Right lobe of liver (tissue), 6 donors: ENCODE measurements at regions not wholly inside any gene's neighbourhood (a gene's known extent, or its start where the extent isn't known, plus 50 kb on each side); places are given as distances from the start of the nearest gene placed in this dataset.

ENCODE experiments used
- ATAC-seq, 4 donors: fragments of 200-7000 bp; cut with Tn5 transposase; one replicate each; pipeline ENCODE4 v1.9.1; 2020; ENCODE audit warnings: mild to moderate bottlenecking in 4 of 4, moderate library complexity in 4 of 4
- DNase-seq, 3 donors: peaks; one replicate each; pipeline ENCODE4 v3.0.0-alpha.2; 2020
- H3K27ac ChIP-seq, 3 donors: fragments of 200-600 bp; one replicate each; pipeline ENCODE4 v1.8.0; 2022
- H3K27me3 ChIP-seq, 2 donors: fragments of 200-600 bp; one replicate each; pipeline ENCODE4 v1.8.0; 2022
- H3K36me3 ChIP-seq, 4 donors: fragments of 200-600 bp; sonication (generic) in 1 of 4; one replicate each; pipeline versions ENCODE4 v1.5.1 to v1.8.0; 2017 to 2022; ENCODE audit warnings: control low read depth in 1 of 4
- H3K4me1 ChIP-seq, 4 donors: fragments of 200-600 bp; sonication (generic) in 1 of 4; one replicate each; pipeline versions ENCODE4 v1.5.1 to v1.8.0; 2017 to 2022; ENCODE audit warnings: control low read depth in 1 of 4
- H3K4me3 ChIP-seq, 3 donors: fragments of 200-600 bp; one replicate each; pipeline ENCODE4 v1.8.0; 2022
- H3K9me3 ChIP-seq, 4 donors: fragments of 200-600 bp; sonication (generic) in 1 of 4; one replicate each; pipeline versions ENCODE4 v1.5.1 to v1.8.0; 2017 to 2022; ENCODE audit warnings: control low read depth in 1 of 4
- POLR2A ChIP-seq: fragments of 450-650 bp; IDR thresholded peaks from one replicate; pipeline ENCODE4 v1.6.1; 2017; ENCODE audit warnings: antibody characterized with exemption, mild to moderate bottlenecking
- WGBS: methylation state at CpG from one replicate; pipeline ENCODE4 v1.1.6; 2018; ENCODE audit warnings: low coverage, low lambda C conversion rate; ENCODE audit not compliant: insufficient coverage; ENCODE audit errors: missing lambda C conversion rate; 5-methylcytosine and 5-hydroxymethylcytosine counted together
- intact Hi-C, 2 donors: fragments of 100-400 bp; cut with DNase I; formaldehyde crosslinking; loops; one replicate each; pipeline versions ENCODE4 v1.11.2 to v1.14.1; 2022
- TF ChIP-seq, protein P1 (sequence below), 4 donors: fragments of 200-600 bp in 3 of 4; fragments of 450-650 bp in 1 of 4; IDR thresholded peaks; one replicate each; pipeline versions ENCODE4 v1.5.1 to v1.8.0; 2016 to 2022; ENCODE audit warnings: antibody characterized with exemption in 4 of 4, mild to moderate bottlenecking in 2 of 4
- donor health status: DM: no; HTN: yes; CAD: no.
- donor health status: DM: no; HTN: no; CAD: no.
- donor health status: DM: no; HTN: no; CAD: no.
- donor health status: DM: no; HTN: yes; CAD: no.
- donor health status: DM: no; HTN: yes; CAD: no.

DNA sequence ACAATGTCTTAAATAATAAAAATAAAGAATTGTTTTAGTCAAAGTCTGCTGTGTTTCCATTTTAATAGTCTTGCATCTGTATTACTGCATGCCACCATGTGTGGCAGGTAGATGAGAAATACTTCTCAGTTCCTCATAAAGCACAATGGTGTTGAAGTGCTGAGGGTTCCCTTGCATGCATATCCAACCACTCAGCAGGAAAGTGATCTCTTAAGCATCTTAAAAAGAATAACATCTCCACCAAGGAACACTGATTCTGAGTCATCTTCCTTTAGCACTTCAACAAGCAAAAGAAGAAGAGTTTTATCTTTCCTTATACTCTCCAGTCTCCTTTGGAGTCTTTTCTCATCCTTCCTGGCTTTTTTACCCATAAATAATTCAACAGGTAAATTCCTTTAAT is 602.0 kb downstream of the TBL1XR1 start:
- Histone ChIP-seq H3K9me3 (no peaks in the 10 kb centered on the region), H3K4me3 (no peak overlapping the region), H3K36me3 (no peaks in the 10 kb centered on the region), H3K27me3 (no peaks in the 10 kb centered on the region), H3K27ac (no peak overlapping the region), H3K4me1 (no peaks in the 10 kb centered on the region)
- DNase-seq (no peak), ATAC-seq (no peak)
- intact Hi-C loops, result no loop called here
- TF ChIP-seq, protein P1, sequence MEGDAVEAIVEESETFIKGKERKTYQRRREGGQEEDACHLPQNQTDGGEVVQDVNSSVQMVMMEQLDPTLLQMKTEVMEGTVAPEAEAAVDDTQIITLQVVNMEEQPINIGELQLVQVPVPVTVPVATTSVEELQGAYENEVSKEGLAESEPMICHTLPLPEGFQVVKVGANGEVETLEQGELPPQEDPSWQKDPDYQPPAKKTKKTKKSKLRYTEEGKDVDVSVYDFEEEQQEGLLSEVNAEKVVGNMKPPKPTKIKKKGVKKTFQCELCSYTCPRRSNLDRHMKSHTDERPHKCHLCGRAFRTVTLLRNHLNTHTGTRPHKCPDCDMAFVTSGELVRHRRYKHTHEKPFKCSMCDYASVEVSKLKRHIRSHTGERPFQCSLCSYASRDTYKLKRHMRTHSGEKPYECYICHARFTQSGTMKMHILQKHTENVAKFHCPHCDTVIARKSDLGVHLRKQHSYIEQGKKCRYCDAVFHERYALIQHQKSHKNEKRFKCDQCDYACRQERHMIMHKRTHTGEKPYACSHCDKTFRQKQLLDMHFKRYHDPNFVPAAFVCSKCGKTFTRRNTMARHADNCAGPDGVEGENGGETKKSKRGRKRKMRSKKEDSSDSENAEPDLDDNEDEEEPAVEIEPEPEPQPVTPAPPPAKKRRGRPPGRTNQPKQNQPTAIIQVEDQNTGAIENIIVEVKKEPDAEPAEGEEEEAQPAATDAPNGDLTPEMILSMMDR (IDR thresholded peaks at IDR 0.05), result no peak
- TF ChIP-seq POLR2A, result no peak

DNA sequence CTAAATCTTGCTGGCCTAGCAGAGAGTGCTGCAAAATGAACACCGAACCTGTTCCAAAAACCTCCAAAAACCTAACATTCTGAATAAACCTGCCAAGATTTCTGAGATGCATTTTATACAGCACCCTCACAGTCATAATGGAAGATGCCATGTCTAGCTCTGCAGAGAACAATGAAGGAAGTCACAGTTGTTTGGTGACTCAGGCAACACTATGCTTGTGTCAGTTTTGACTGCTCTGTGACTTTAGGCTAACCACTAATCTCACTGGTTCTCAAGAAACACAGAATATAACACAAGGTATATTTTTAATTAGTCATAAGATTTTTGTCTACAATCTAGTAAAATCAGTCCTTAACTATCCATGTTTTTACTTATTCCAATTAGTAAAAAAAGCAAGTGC is 606.6 kb downstream of the TBL1XR1 start:
- H3K4me1 ChIP-seq, result no peaks in the 10 kb centered on the region
- no peak for ATAC-seq
- no peaks in the 10 kb centered on the region for H3K9me3 ChIP-seq
- no peak overlapping the region for H3K27ac ChIP-seq
- 50% methylated on average over 1 of the region's 1 CpG for WGBS
- H3K27me3 ChIP-seq, result no peaks in the 10 kb centered on the region
- DNase-seq, result no peak
- no peaks in the 10 kb centered on the region for H3K36me3 ChIP-seq
- TF ChIP-seq, protein P1 (IDR thresholded peaks at IDR 0.05), result no peak
- no peak for TF ChIP-seq POLR2A
- no peak overlapping the region for H3K4me3 ChIP-seq
- intact Hi-C loops, result no loop called here

DNA sequence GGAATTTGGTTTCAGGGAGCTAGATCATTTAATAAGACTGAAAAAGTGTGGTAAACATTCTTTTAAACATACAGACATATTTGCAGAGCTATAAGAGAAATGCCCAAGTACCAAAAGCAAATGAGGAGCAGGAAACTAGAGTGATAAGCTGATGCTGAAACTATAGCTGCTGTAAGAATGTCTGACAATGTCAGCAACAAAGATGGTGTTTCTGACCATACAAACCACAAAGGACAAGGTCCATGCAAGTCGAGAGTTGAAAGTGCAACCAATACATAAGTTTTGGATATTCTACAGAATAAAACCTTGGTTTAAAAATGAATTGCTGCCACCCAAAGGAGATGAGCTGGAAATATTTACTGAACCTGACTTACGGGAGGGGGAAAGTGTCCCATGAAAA is 610.2 kb downstream of the TBL1XR1 start:
- DNase-seq (no peak), ATAC-seq (no peak)
- Histone ChIP-seq H3K36me3 (no peaks in the 10 kb centered on the region), H3K4me3 (no peak overlapping the region), H3K4me1 (no peaks in the 10 kb centered on the region), H3K27me3 (no peaks in the 10 kb centered on the region), H3K9me3 (no peaks in the 10 kb centered on the region), H3K27ac (no peak overlapping the region)
- intact Hi-C loops, result no loop called here
- TF ChIP-seq, protein P1 (IDR thresholded peaks at IDR 0.05), result no peak
- TF ChIP-seq POLR2A, result no peak
- WGBS, result 43% methylated on average over 2 of the region's 2 CpGs

DNA sequence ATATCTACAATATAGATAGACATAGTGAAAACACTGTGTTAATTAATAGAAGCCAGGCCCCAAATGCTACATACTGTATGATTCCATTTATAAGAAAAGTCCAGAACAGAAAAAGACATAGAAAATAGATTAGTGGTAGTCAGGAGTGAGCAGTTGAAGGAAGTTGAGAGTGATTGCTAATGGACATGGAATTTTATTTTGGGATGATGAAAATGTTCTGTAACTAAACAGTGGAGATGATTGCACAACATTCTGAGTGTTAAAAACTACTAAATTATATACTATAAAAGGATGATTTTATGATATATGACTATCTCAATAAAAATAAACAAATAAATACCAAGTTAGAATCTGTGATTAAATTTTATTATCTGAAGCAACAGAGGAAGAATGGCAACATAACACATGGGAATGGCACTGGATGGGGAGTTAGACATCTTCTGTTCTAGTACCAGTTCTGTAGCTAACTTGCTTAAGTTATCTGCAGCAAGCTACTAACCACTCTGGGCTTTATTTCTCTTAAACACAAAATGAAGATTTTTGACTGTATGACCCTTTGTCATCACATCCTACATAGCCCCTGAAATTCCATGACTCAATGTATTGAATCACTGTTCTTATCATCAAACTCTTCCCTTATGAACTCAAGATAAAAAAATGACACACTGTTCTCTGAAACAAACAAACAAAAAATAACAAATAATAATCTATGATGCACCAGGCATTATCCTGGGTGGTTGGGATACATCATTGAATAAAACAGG is 612.7 kb downstream of the TBL1XR1 start:
- H3K27ac ChIP-seq, result no peak overlapping the region
- DNase-seq, result no peak
- ATAC-seq, result no peak
- TF ChIP-seq, protein P1 (IDR thresholded peaks at IDR 0.05), result no peak
- no peaks in the 10 kb centered on the region for H3K27me3 ChIP-seq
- no peak overlapping the region for H3K4me3 ChIP-seq
- H3K36me3 ChIP-seq, result no peaks in the 10 kb centered on the region
- H3K9me3 ChIP-seq, result no peaks in the 10 kb centered on the region
- no peaks in the 10 kb centered on the region for H3K4me1 ChIP-seq
- intact Hi-C loops, result no loop called here

DNA sequence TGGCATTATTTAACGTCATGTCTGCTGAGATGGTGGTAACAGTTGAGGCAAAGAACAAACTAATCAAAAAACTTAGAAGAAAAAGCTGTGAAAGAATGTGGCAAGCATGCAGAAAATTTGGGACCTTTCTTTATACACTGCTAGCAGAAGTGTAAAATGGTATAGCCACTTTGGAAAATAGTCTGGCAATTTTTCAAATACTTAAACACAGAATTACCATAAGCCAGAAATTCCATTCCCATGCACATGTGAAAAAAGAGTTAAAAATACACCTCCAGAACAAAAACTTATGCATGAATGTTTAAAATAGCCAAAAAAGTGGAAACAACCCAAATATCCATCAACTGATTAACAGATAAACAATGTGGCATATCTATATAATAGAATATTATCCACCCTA is 613.3 kb downstream of the TBL1XR1 start:
- DNase-seq (no peak), ATAC-seq (no peak)
- no peak for TF ChIP-seq POLR2A
- TF ChIP-seq, protein P1 (IDR thresholded peaks at IDR 0.05), result no peak
- Histone ChIP-seq H3K4me1 (no peaks in the 10 kb centered on the region), H3K27me3 (no peaks in the 10 kb centered on the region), H3K36me3 (no peaks in the 10 kb centered on the region), H3K4me3 (no peak overlapping the region), H3K9me3 (no peaks in the 10 kb centered on the region), H3K27ac (no peak overlapping the region)
- WGBS, result 54% methylated on average over 1 of the region's 1 CpG
- intact Hi-C loops, result no loop called here
